ENCODE measurements at regions not wholly inside any gene's neighbourhood (a gene's known extent, or its start where the extent isn't known, plus 50 kb on each side); places are given as distances from the start of the nearest gene placed in this dataset.

- TF ChIP-seq CTCF (IDR thresholded peaks at IDR 0.05 in 2 of 3, conservative IDR thresholded peaks at IDR 0.05 in 1 of 3; ENCODE audit: borderline replicate concordance in 1 of 3, insufficient read depth in 1 of 3, low read depth in 2 of 3, low read length in 2 of 3) (no peak), JUND (IDR thresholded peaks at IDR 0.05) (no peak), SIN3A (IDR thresholded peaks at IDR 0.05; ENCODE audit: low read depth) (no peak), YY1 (IDR thresholded peaks at IDR 0.05; ENCODE audit: extremely low read depth, insufficient replicate concordance, low read depth, low read length) (no peak), EGR1 (IDR thresholded peaks at IDR 0.05; ENCODE audit: low read depth) (no peak), ZFX (IDR thresholded peaks at IDR 0.05) (no peak)
Measured at GRCh38 chr1:166328956-166329355, 162.2 kb upstream of the FAM78B start (continued).

- no peaks in the 10 kb centered on the region for H4K20me1 ChIP-seq (ENCODE audit: insufficient read depth)
- POLR2A ChIA-PET = no interaction called here
- H3K27me3 ChIP-seq (ENCODE audit: insufficient read depth, low read length) = peaks cover 54% of the 10 kb centered on the region
- no peaks in the 10 kb centered on the region for H3K4me1 ChIP-seq (ENCODE audit: control insufficient read depth in 1 of 2, insufficient read depth in 2 of 2, low read length in 2 of 2)
- no peak overlapping the region for H3K4me3 ChIP-seq (replicated peaks in 1 of 2; ENCODE audit: low read depth in 1 of 2, low read length in 2 of 2)
- H3K4me2 ChIP-seq (ENCODE audit: low read length) = no peak overlapping the region
- CTCF ChIA-PET = no interaction called here
- no peak overlapping the region for H2AFZ ChIP-seq (ENCODE audit: low read depth, low read length, poor library complexity, severe bottlenecking)
- no peaks in the 10 kb centered on the region for H3K9me3 ChIP-seq (ENCODE audit: control insufficient read depth in 1 of 2, insufficient read depth in 1 of 2, low read depth in 1 of 2, low read length in 2 of 2)
- H3K36me3 ChIP-seq (ENCODE audit: control insufficient read depth in 1 of 2, insufficient read depth in 2 of 2, low read length in 2 of 2) = no peaks in the 10 kb centered on the region
- RAD21 ChIA-PET (ENCODE audit: low non-redundant PET in 1 of 2, low total read pairs in 2 of 2, uncharacterized antibody in 2 of 2, unreplicated experiment in 2 of 2) = no interaction called here
- no peaks in the 10 kb centered on the region for H3K79me2 ChIP-seq (ENCODE audit: insufficient read depth, low read length)
- ATAC-seq (no peak), DNase-seq (ENCODE audit: low read depth, low spot score) (no peak)
- no peak overlapping the region for H3K9ac ChIP-seq (ENCODE audit: low read length)
- no peaks in the 10 kb centered on the region for H3K9me2 ChIP-seq (ENCODE audit: insufficient read depth)
- H3K27ac ChIP-seq (ENCODE audit: low read depth, low read length) = no peak overlapping the region
- no TSS peak for BruUV-seq (replicated peaks)
- intact Hi-C loops (cut with micrococcal nuclease) = no loop called here
- no peak for TF ChIP-seq REST (IDR thresholded peaks at IDR 0.05; ENCODE audit: low read depth)
- no peak for TF ChIP-seq ZNF274 (IDR thresholded peaks at IDR 0.05; ENCODE audit: low read depth, low read length)
- TF ChIP-seq EZH2 (IDR thresholded peaks at IDR 0.05) = no peak
- TF ChIP-seq ATF3 (IDR thresholded peaks at IDR 0.05) = no peak
- TF ChIP-seq JUND (IDR thresholded peaks at IDR 0.05) = no peak
- TF ChIP-seq MAX (IDR thresholded peaks at IDR 0.05) = no peak
- no peak for TF ChIP-seq ZBTB33 (IDR thresholded peaks at IDR 0.05; ENCODE audit: extremely low read depth, insufficient replicate concordance, low read length)
- TF ChIP-seq YY1 (IDR thresholded peaks at IDR 0.05; ENCODE audit: extremely low read depth, insufficient replicate concordance, low read depth, low read length) = no peak
- TF ChIP-seq FOSL1 (IDR thresholded peaks at IDR 0.05; ENCODE audit: low read depth) = no peak
- TF ChIP-seq RAD21 (IDR thresholded peaks at IDR 0.05; ENCODE audit: low read depth) = no peak
- TF ChIP-seq CEBPB (IDR thresholded peaks at IDR 0.05; ENCODE audit: low read depth) = no peak
- TF ChIP-seq CBX3 (IDR thresholded peaks at IDR 0.05; ENCODE audit: low read depth) = no peak
- TF ChIP-seq SIN3A (IDR thresholded peaks at IDR 0.05; ENCODE audit: low read depth) = no peak
- TF ChIP-seq ELF1 (IDR thresholded peaks at IDR 0.05; ENCODE audit: borderline replicate concordance, low read depth) = no peak
Measured at GRCh38 chr1:166330096-166330495, 163.3 kb upstream of the FAM78B start.
